Keratinocyte (primary cell): ENCODE measurements at regions not wholly inside any gene's neighbourhood (a gene's known extent, or its start where the extent isn't known, plus 50 kb on each side); places are given as distances from the start of the nearest gene placed in this dataset.

Source experiments
- EZH2 ChIP-seq: IDR thresholded peaks from one replicate; pipeline ENCODE4 v1.6.1; 2012; ENCODE audit warnings: inconsistent platforms, mild to moderate bottlenecking, low read length, moderate library complexity
- TF ChIP-seq, protein P1 (sequence below), 3 experiments: IDR thresholded peaks in 1 of 3; conservative IDR thresholded peaks in 1 of 3; optimal IDR thresholded peaks in 1 of 3; 2 replicates in 2 of 3; 3 replicates in 1 of 3; pipeline versions ENCODE3 to v1.5.1; 2011; ENCODE audit warnings: low read length in 3 of 3, mild to moderate bottlenecking in 3 of 3, moderate library complexity in 2 of 3, control low read depth in 1 of 3, inconsistent platforms in 1 of 3; ENCODE audit not compliant: insufficient read depth in 2 of 3; ENCODE audit errors: extremely low read depth in 1 of 3

DNA sequence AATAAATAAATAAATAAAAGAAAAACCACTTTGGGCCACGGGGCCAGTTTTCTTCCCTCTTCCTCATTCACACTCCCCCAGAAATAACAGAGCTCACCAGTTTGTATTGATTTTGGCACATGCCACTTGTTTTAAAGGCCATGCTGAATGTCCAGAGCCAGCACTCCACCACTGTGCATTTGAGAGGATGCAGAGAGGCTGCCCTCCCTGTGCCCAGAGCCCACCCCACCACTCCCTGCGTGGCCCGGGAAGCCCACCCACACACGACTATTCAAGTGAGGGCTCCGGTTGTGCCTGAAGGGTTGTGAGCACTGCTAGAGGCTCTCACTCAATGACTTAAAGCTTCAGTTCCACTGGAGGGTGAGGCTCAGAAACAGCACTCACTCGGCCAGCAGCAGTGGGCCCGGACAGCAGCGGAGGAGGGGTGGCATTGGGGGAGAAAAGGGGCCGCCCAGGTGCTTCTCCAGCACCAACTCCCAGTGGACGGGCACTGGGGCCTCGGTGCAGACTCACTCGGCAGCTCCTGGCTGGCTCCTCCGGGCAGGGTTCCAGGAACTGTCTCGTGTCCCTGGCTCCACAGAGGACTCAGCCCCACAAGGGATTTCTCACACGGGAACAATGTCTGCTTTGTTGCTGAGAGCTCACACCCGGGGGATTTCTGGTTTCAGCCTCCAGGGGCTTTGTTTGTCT, 112.7 kb downstream of the SHANK2 start:
- TF ChIP-seq, protein P1, sequence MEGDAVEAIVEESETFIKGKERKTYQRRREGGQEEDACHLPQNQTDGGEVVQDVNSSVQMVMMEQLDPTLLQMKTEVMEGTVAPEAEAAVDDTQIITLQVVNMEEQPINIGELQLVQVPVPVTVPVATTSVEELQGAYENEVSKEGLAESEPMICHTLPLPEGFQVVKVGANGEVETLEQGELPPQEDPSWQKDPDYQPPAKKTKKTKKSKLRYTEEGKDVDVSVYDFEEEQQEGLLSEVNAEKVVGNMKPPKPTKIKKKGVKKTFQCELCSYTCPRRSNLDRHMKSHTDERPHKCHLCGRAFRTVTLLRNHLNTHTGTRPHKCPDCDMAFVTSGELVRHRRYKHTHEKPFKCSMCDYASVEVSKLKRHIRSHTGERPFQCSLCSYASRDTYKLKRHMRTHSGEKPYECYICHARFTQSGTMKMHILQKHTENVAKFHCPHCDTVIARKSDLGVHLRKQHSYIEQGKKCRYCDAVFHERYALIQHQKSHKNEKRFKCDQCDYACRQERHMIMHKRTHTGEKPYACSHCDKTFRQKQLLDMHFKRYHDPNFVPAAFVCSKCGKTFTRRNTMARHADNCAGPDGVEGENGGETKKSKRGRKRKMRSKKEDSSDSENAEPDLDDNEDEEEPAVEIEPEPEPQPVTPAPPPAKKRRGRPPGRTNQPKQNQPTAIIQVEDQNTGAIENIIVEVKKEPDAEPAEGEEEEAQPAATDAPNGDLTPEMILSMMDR (optimal IDR thresholded peaks at IDR 0.05 in 1 of 3, IDR thresholded peaks at IDR 0.05 in 1 of 3, conservative IDR thresholded peaks at IDR 0.05 in 1 of 3; ENCODE audit: extremely low read depth in 1 of 3, insufficient read depth in 2 of 3, low read length in 3 of 3) = no peak
- TF ChIP-seq EZH2 = no peak
